Activated CD4-positive, alpha-beta T cell treated with anti-CD3 and anti-CD28 coated beads, Interleukin-2, amount 50 U/mL, for 48 hours (primary cell): ENCODE measurements at regions not wholly inside any gene's neighbourhood (a gene's known extent, or its start where the extent isn't known, plus 50 kb on each side); places are given as distances from the start of the nearest gene placed in this dataset.
"Not testable (repeated sequence)": the region's sequence is repeated elsewhere in the genome, so short reads cannot be mapped to it uniquely, and the experiment has no call there.

Source experiments
- DNase-seq, 2 experiments: peaks; one replicate each; pipeline ENCODE4 v3.0.0-alpha.2; 2020

DNA sequence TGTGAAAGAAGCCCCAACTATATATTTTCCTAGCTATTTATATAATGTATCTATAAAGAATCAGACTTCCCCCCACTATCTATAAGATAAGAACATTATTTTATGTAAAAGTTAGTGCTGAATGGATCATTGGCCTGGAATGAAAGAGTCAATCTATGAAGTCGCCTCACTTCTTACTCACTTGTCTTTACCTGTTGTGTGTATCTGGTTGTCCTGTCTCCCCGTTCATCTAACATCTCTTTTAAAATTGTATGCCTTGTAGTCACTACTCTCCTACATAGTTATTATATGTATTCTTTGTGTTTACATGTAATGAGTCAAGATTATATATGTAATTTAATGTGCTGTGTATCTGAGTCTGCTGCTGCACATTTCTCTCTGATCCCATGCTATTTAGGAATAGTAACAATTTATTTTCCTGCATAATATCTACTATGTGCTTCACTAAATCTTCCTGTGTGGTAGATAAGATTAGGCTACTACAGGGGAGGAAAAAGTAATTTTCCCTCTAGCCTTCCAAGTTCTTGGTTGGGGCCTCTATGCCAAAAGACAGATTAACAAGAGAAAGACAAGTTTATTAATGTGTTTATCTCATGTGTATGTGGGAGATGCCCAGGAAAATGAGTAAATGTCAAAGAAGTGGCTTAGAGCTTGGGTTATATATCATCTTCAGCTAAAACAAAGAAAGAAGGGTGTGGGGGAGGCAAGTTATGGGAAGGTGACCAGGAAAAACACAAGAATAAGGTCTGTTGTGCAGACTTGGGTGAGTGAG, 77.6 kb upstream of the FRMPD4 start:
- no peak for DNase-seq

DNA sequence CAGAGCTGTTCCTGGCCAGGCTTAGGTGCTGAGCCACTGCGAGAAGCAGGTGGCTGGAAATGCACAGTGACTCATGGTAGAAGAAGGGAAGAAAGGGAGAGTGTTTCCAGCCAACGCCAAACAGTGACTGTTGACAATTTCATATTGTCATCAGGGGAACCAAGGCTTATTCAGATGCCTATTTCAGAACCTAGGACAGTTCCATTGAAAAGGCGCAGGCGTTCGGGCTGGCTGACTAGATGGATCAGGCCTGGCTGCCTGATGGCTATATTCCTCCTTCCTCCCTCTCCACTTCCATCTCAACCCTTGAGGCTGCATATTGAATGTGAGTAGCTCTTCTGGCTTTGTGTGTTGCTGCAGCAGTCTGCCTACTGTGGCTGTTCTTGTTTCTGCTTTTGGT, 73.0 kb upstream of the FRMPD4 start:
- DNase-seq: no peak

DNA sequence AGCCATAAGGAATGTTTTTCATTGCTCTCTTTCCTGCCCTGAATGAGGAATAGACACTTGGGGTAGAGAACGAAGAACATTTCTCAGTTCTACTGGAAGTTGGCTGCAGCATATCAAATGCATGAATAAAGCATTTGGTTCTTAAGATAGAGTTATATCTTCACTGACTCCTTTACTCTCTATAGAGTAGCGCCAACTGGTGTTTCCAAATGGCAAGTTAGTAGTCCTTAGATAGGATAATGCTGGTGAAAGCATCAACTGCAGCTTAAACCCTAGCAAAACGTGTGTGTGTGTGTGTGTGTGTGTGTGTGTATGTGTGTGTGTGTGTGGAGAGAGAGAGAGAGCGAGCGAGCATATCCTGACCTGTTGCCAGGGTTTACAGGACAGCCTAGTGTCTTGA, 62.2 kb upstream of the FRMPD4 start:
- no peak for DNase-seq

DNA sequence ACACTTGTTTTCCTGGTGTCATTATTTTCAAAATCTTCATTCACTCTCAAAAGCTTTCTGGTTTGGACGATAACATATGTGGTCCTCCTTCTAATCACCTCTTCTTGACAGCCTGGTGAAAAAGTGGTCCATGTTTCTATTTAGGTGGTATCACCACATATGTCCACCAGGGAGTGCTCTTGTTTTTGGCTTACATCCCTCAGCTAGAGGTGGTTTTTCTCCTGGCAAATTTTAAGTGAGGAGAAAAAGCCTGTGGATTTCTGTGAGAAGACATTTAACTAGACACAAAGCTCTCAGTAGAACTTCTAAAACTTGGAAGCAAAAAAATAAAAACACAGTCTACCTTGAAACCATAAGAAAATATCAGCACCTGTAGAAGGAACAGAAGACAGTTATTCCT, 58.0 kb upstream of the FRMPD4 start:
- no peak for DNase-seq

DNA sequence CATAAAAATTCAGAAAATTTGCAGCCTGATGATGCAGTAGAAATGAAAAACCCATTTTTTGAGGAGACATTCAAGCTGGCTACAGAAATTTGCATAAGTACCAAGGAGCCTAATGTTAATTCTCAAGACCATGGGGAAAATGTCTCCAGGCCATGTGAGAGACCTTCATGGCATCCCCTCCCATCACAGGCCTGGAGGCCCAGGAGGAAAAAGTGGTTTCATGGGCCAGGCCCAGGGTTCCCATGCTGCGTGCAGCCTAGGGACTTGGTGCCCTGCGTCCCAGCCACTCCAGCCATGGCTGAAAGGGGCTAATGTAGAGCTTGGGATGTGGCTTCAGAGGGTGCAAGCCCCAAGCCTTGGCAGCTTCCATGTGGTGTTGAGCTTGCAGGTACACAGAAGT, 55.3 kb upstream of the FRMPD4 start:
- not testable (repeated sequence) for DNase-seq
